ENCODE measurements at regions not wholly inside any gene's neighbourhood (a gene's known extent, or its start where the extent isn't known, plus 50 kb on each side); places are given as distances from the start of the nearest gene placed in this dataset.

DNA sequence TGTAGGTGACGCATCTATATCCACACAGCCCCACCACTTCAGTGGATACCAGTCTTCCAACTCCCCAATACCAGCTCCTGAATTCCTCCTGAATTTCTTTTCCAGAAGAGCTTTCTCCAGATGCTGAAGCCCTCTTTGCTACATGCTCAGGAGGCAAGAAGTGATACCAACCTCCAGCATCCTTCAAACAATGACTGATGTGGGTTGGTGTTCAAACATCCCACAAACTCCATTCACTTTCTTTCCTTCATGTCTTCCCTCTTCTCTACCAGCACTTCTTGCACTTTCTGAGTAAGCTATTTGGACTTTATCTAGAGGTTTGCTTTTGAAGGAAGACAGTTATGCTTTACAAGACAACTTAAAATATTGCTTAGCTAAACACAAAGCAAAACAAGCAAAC lies 179.9 kb upstream of the RORB start:
- TF ChIP-seq POLR2AphosphoS5 (IDR thresholded peaks at IDR 0.05; ENCODE audit: low read depth) (no peak), EZH2 (IDR thresholded peaks at IDR 0.05; ENCODE audit: low read depth, unreplicated experiment) (no peak)
